Panc1 (cell line): ENCODE measurements at regions not wholly inside any gene's neighbourhood (a gene's known extent, or its start where the extent isn't known, plus 50 kb on each side); places are given as distances from the start of the nearest gene placed in this dataset.

Source experiments
- ATAC-seq: fragments of 200-7000 bp; cut with Tn5 transposase; 2 replicates; pipeline ENCODE4 v1.9.1; 2020; ENCODE audit warnings: mild to moderate bottlenecking, moderate library complexity
- BruUV-seq: library from RNA; stranded (reverse); fragments of 400-500 nt; replicated peaks from 2 replicates; lab custom pipeline; 2021; lab: Mats Ljungman, UMichigan
- CTCF ChIA-PET: fragments of 300-600 bp; sonication (Branson Sonifier 250); formaldehyde crosslinking; loops from one replicate; lab custom pipeline; 2022; ENCODE audit warnings: antibody characterized with exemption; lab: Charles Lee
- POLR2A ChIA-PET: fragments of 300-600 bp; sonication (Branson Sonifier 250); formaldehyde crosslinking; loops from one replicate; lab custom pipeline; 2022; ENCODE audit warnings: antibody characterized with exemption; lab: Charles Lee
- DNase-seq: peaks from one replicate; pipeline ENCODE4 v3.0.0-alpha.2; 2010; ENCODE audit warnings: low read depth, low spot score
- H3K27ac ChIP-seq: 2 replicates; pipeline ENCODE4 v1.5.1; 2011; ENCODE audit warnings: mild to moderate bottlenecking, low read length, inconsistent platforms
- H3K27me3 ChIP-seq: fragments of 200-500 bp; sonication (Bioruptor generic); 2 replicates; pipeline ENCODE4 v1.6.0; 2014; ENCODE audit warnings: low read length, inconsistent platforms; ENCODE audit not compliant: control insufficient read depth, insufficient read depth
- H3K36me3 ChIP-seq: fragments of 200-500 bp; sonication (Bioruptor generic); 2 replicates; pipeline ENCODE4 v1.5.1; 2014; ENCODE audit warnings: inconsistent platforms, mild to moderate bottlenecking, low read length, moderate library complexity; ENCODE audit not compliant: control insufficient read depth, insufficient read depth
- H3K4me1 ChIP-seq: 2 replicates; pipeline ENCODE4 v1.5.1; 2011; ENCODE audit warnings: inconsistent platforms, mild to moderate bottlenecking, low read length, moderate library complexity; ENCODE audit not compliant: control insufficient read depth, insufficient read depth
- H3K4me3 ChIP-seq, 2 experiments: 2 replicates each; pipeline ENCODE4 v1.5.1; 2011 to 2012; ENCODE audit warnings: low read depth in 2 of 2, low read length in 2 of 2, mild to moderate bottlenecking in 2 of 2, inconsistent platforms in 1 of 2, moderate library complexity in 1 of 2
- H3K9me3 ChIP-seq: fragments of 200-500 bp; sonication (Bioruptor generic); 2 replicates; pipeline ENCODE4 v1.5.1; 2014; ENCODE audit warnings: low read depth, mild to moderate bottlenecking, inconsistent platforms, low read length, moderate library complexity; ENCODE audit not compliant: control insufficient read depth, insufficient read depth
- POLR2AphosphoS5 ChIP-seq: IDR thresholded peaks from 2 replicates; pipeline ENCODE4 v1.6.1; 2012; ENCODE audit warnings: mild to moderate bottlenecking, low read depth, low read length, moderate library complexity
- REST ChIP-seq, 2 experiments: IDR thresholded peaks; 2 replicates each; pipeline ENCODE4 v1.6.1; 2011 to 2012; ENCODE audit warnings: low read depth in 2 of 2, control low read depth in 1 of 2, low read length in 1 of 2, mild to moderate bottlenecking in 1 of 2, moderate library complexity in 1 of 2; ENCODE audit not compliant: insufficient read depth in 1 of 2
- SIN3A ChIP-seq: IDR thresholded peaks from 2 replicates; pipeline ENCODE4 v1.6.1; 2012; ENCODE audit warnings: low read depth, mild to moderate bottlenecking, low read length, moderate library complexity, borderline replicate concordance; ENCODE audit not compliant: insufficient read depth
- TCF7L2 ChIP-seq: IDR thresholded peaks from 2 replicates; pipeline ENCODE4 v1.6.1; 2011; ENCODE audit warnings: mild to moderate bottlenecking, low read depth, low read length, inconsistent platforms
- in situ Hi-C: cut with HindIII; loops from 2 replicates; pipeline ENCODE4 v1.10.0; 2016; ENCODE audit warnings: low sequenced_read_pairs, low pct_unique_long_range_greater_than_20kb
- intact Hi-C: fragments of 100-400 bp; cut with micrococcal nuclease; formaldehyde crosslinking; loops from one replicate; pipeline ENCODE4 v1.10.0; 2022; ENCODE audit not compliant: unreplicated experiment
- TF ChIP-seq, protein P1 (sequence below): fragments of 450-650 bp; IDR thresholded peaks from 2 replicates; pipeline ENCODE4 v1.5.1; 2017; ENCODE audit warnings: mild to moderate bottlenecking

- Histone ChIP-seq H3K4me3 (no peak overlapping the region), H3K4me1 (no peaks in the 10 kb centered on the region), H3K27me3 (no peaks in the 10 kb centered on the region; the same call in 1 of the 2 replicates), H3K36me3 (no peaks in the 10 kb centered on the region), H3K27ac (no peak overlapping the region), H3K9me3 (no peaks in the 10 kb centered on the region)
- no peak for ATAC-seq
- ChIA-PET POLR2A (no interaction called here), CTCF (no interaction called here)
- no peak for TF ChIP-seq TCF7L2
- no peak for TF ChIP-seq POLR2AphosphoS5
- TF ChIP-seq, protein P1, sequence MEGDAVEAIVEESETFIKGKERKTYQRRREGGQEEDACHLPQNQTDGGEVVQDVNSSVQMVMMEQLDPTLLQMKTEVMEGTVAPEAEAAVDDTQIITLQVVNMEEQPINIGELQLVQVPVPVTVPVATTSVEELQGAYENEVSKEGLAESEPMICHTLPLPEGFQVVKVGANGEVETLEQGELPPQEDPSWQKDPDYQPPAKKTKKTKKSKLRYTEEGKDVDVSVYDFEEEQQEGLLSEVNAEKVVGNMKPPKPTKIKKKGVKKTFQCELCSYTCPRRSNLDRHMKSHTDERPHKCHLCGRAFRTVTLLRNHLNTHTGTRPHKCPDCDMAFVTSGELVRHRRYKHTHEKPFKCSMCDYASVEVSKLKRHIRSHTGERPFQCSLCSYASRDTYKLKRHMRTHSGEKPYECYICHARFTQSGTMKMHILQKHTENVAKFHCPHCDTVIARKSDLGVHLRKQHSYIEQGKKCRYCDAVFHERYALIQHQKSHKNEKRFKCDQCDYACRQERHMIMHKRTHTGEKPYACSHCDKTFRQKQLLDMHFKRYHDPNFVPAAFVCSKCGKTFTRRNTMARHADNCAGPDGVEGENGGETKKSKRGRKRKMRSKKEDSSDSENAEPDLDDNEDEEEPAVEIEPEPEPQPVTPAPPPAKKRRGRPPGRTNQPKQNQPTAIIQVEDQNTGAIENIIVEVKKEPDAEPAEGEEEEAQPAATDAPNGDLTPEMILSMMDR: no peak
- TF ChIP-seq SIN3A: no peak
- no peak for TF ChIP-seq REST (IDR thresholded peaks at IDR 0.05; ENCODE audit: insufficient read depth in 1 of 2, low read depth in 2 of 2, low read length in 1 of 2)
- intact Hi-C loops (no loop called here), in situ Hi-C loops (no loop called here)
- DNase-seq: no peak
- BruUV-seq: no TSS peak
Observed at GRCh38 chr9:99354104-99354503, 132.0 kb downstream of the SEC61B start.

- CTCF ChIA-PET: no interaction called here
- POLR2A ChIA-PET: no interaction called here
- Histone ChIP-seq H3K4me3 (no peak overlapping the region), H3K9me3 (no peaks in the 10 kb centered on the region), H3K27me3 (no peaks in the 10 kb centered on the region; the same call in 1 of the 2 replicates), H3K4me1 (no peaks in the 10 kb centered on the region), H3K27ac (no peak overlapping the region), H3K36me3 (no peaks in the 10 kb centered on the region)
- no TSS peak for BruUV-seq
- TF ChIP-seq REST (IDR thresholded peaks at IDR 0.05; ENCODE audit: insufficient read depth in 1 of 2, low read depth in 2 of 2, low read length in 1 of 2): no peak
- TF ChIP-seq, protein P1: no peak
- TF ChIP-seq SIN3A: no peak
- TF ChIP-seq POLR2AphosphoS5: no peak
- no peak for TF ChIP-seq TCF7L2
- DNase-seq (no peak), ATAC-seq (no peak)
- intact Hi-C loops: no loop called here
- in situ Hi-C loops: no loop called here
Observed at GRCh38 chr9:99356512-99356971, 134.5 kb downstream of the SEC61B start.
